ENCODE measurements at regions not wholly inside any gene's neighbourhood (a gene's known extent, or its start where the extent isn't known, plus 50 kb on each side); places are given as distances from the start of the nearest gene placed in this dataset.

DNA sequence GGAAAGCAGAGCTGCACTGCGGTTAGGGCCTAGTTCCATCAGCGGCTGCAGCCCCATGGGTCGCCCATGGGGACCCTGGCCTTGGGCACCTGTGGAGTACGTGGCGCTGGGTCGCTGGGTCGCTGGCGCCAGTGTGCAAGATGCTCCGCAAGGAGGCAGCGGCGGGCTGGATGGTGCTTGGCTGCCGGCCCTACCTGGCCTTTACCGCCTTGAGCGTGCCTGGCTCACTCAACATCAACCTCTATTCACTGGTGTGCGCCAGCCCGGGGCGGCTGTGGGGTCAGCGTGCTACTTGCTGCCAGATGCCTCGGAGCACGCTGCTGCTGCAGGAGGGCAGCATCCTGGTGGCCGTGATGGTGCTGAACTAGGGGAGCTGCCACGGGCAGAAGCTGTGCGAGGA is 85.1 kb upstream of the RHOU start:
- CTCF ChIA-PET = interaction anchor here (0.6 to 1.1 kb wide), 4 partner anchors 14 to 1011 kb away, joined by 3 to 8 read pairs (median 4); no protein-coding TSS in a partner anchor
- Histone ChIP-seq H3K4me3 (ENCODE audit: low read depth, low read length) (no peak overlapping the region), H3K4me1 (ENCODE audit: control insufficient read depth, insufficient read depth, low read length) (peaks cover 3% of the 10 kb centered on the region; the same call in 1 of the 2 replicates), H3K36me3 (ENCODE audit: control insufficient read depth in 2 of 2, insufficient read depth in 1 of 2, low read length in 2 of 2) (peaks cover 0 to 7% of the 10 kb centered on the region in 2 experiments; a peak in 1 of 3 replicates), H3K9me3 (ENCODE audit: control insufficient read depth, insufficient read depth, low read depth, low read length) (no peaks in the 10 kb centered on the region), H3K27ac (ENCODE audit: extremely low read depth, low read depth, low read length) (no peak overlapping the region)
- peak; percentile 68 for TF ChIP-seq SCRT2 (tag by site-specific recombination; IDR thresholded peaks at IDR 0.05)
- TF ChIP-seq, protein P1, sequence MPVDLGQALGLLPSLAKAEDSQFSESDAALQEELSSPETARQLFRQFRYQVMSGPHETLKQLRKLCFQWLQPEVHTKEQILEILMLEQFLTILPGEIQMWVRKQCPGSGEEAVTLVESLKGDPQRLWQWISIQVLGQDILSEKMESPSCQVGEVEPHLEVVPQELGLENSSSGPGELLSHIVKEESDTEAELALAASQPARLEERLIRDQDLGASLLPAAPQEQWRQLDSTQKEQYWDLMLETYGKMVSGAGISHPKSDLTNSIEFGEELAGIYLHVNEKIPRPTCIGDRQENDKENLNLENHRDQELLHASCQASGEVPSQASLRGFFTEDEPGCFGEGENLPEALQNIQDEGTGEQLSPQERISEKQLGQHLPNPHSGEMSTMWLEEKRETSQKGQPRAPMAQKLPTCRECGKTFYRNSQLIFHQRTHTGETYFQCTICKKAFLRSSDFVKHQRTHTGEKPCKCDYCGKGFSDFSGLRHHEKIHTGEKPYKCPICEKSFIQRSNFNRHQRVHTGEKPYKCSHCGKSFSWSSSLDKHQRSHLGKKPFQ (tag by site-specific recombination; IDR thresholded peaks at IDR 0.05) = no peak
- TF ChIP-seq ZNF202 (tag by site-specific recombination; IDR thresholded peaks at IDR 0.05; ENCODE audit: borderline replicate concordance) = peak; percentile 72; the same call in 1 of the 2 replicates
- POLR2A ChIA-PET = no interaction called here

GRCh38 chr1:228650946-228651345 is 84.3 kb upstream of the RHOU start:
- peaks cover 3% of the 10 kb centered on the region; the same call in 1 of the 2 replicates for H3K4me1 ChIP-seq (ENCODE audit: control insufficient read depth, insufficient read depth, low read length)
- CTCF ChIA-PET = interaction anchor here (0.6 to 1.1 kb wide), 5 partner anchors 14 to 1010 kb away, joined by 3 to 8 read pairs (median 4); no protein-coding TSS in a partner anchor
- H3K9me3 ChIP-seq (ENCODE audit: control insufficient read depth, insufficient read depth, low read depth, low read length) = no peaks in the 10 kb centered on the region
- POLR2A ChIA-PET = no interaction called here
- peaks cover 0 to 7% of the 10 kb centered on the region in 2 experiments; a peak in 1 of 3 replicates for H3K36me3 ChIP-seq (ENCODE audit: control insufficient read depth in 2 of 2, insufficient read depth in 1 of 2, low read length in 2 of 2)
- H3K4me3 ChIP-seq (ENCODE audit: low read depth, low read length) = no peak overlapping the region
- no peak overlapping the region for H3K27ac ChIP-seq (ENCODE audit: extremely low read depth, low read depth, low read length)
- TF ChIP-seq ZNF114 (tag by site-specific recombination; IDR thresholded peaks at IDR 0.05) (no peak), IKZF3 (tag by site-specific recombination; IDR thresholded peaks at IDR 0.05) (no peak), ZFHX2 (tag by site-specific recombination; conservative IDR thresholded peaks at IDR 0.05) (no peak), ZNF785 (tag by site-specific recombination; IDR thresholded peaks at IDR 0.05) (no peak), ZNF600 (tag by site-specific recombination; IDR thresholded peaks at IDR 0.05) (peak; percentile 73), OSR2 (tag by site-specific recombination; IDR thresholded peaks at IDR 0.05) (peak; percentile 75), SP3 (tag by site-specific recombination; IDR thresholded peaks at IDR 0.05) (no peak), ZNF202 (tag by site-specific recombination; IDR thresholded peaks at IDR 0.05; ENCODE audit: borderline replicate concordance) (no peak), ZNF670 (tag by site-specific recombination; IDR thresholded peaks at IDR 0.05; ENCODE audit: low read depth) (no peak), ZNF426 (tag by site-specific recombination; IDR thresholded peaks at IDR 0.05) (no peak), ZSCAN23 (tag by site-specific recombination; IDR thresholded peaks at IDR 0.05) (no peak), ZBTB6 (tag by site-specific recombination; IDR thresholded peaks at IDR 0.05) (no peak), ZNF37A (tag by site-specific recombination; IDR thresholded peaks at IDR 0.05) (no peak), TRIM28 (IDR thresholded peaks at IDR 0.05; ENCODE audit: borderline replicate concordance, low read length) (no peak), ZNF211 (tag by site-specific recombination; IDR thresholded peaks at IDR 0.05; ENCODE audit: low read depth) (no peak), ZNF341 (tag by site-specific recombination; IDR thresholded peaks at IDR 0.05; ENCODE audit: low read depth) (no peak), ZIC2 (tag by site-specific recombination; IDR thresholded peaks at IDR 0.05) (no peak), ZNF398 (tag by site-specific recombination; IDR thresholded peaks at IDR 0.05) (peak; percentile 23; the same call in 1 of the 2 replicates), ZNF121 (tag by site-specific recombination; IDR thresholded peaks at IDR 0.05) (no peak)
- TF ChIP-seq, protein P2, sequence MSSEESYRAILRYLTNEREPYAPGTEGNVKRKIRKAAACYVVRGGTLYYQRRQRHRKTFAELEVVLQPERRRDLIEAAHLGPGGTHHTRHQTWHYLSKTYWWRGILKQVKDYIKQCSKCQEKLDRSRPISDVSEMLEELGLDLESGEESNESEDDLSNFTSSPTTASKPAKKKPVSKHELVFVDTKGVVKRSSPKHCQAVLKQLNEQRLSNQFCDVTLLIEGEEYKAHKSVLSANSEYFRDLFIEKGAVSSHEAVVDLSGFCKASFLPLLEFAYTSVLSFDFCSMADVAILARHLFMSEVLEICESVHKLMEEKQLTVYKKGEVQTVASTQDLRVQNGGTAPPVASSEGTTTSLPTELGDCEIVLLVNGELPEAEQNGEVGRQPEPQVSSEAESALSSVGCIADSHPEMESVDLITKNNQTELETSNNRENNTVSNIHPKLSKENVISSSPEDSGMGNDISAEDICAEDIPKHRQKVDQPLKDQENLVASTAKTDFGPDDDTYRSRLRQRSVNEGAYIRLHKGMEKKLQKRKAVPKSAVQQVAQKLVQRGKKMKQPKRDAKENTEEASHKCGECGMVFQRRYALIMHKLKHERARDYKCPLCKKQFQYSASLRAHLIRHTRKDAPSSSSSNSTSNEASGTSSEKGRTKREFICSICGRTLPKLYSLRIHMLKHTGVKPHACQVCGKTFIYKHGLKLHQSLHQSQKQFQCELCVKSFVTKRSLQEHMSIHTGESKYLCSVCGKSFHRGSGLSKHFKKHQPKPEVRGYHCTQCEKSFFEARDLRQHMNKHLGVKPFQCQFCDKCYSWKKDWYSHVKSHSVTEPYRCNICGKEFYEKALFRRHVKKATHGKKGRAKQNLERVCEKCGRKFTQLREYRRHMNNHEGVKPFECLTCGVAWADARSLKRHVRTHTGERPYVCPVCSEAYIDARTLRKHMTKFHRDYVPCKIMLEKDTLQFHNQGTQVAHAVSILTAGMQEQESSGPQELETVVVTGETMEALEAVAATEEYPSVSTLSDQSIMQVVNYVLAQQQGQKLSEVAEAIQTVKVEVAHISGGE (tag by site-specific recombination; conservative IDR thresholded peaks at IDR 0.05; ENCODE audit: low read depth) = no peak
- TF ChIP-seq, protein P3, sequence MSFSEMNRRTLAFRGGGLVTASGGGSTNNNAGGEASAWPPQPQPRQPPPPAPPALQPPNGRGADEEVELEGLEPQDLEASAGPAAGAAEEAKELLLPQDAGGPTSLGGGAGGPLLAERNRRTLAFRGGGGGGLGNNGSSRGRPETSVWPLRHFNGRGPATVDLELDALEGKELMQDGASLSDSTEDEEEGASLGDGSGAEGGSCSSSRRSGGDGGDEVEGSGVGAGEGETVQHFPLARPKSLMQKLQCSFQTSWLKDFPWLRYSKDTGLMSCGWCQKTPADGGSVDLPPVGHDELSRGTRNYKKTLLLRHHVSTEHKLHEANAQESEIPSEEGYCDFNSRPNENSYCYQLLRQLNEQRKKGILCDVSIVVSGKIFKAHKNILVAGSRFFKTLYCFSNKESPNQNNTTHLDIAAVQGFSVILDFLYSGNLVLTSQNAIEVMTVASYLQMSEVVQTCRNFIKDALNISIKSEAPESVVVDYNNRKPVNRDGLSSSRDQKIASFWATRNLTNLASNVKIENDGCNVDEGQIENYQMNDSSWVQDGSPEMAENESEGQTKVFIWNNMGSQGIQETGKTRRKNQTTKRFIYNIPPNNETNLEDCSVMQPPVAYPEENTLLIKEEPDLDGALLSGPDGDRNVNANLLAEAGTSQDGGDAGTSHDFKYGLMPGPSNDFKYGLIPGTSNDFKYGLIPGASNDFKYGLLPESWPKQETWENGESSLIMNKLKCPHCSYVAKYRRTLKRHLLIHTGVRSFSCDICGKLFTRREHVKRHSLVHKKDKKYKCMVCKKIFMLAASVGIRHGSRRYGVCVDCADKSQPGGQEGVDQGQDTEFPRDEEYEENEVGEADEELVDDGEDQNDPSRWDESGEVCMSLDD (tag by site-specific recombination; IDR thresholded peaks at IDR 0.05) = no peak
